ENCODE measurements at regions not wholly inside any gene's neighbourhood (a gene's known extent, or its start where the extent isn't known, plus 50 kb on each side); places are given as distances from the start of the nearest gene placed in this dataset.

DNA sequence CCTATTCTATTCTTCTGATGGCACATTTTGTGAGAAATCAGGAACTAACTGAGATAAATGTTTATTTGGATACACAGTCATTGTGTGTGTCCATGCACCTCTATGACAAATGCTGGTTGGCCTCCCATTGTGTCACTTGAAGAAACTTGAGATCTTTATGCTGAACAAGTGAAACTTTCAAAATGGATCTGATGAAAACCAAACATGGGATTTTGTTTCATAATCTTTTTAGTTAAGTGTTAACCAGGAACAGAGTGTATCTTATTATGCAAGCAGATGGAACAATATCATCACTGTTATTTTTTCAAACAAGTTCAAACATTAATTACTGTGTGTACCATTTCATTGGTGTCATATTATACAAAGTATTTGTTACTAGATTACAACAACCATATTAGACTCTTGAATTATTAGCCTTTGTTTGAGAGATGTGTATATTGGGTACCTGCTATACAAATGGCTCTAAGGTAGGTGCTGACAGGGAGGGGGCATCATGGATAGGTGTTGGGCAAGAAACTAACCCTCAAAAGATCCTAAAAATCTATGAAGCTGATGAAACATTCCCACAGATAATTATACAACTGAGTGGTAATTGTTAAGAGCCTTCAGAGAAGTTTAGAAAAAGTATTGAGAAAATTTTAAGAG, 159.8 kb downstream of the PALM2AKAP2 start:
- TF ChIP-seq SMC3 (IDR thresholded peaks at IDR 0.05; ENCODE audit: low read depth, low read length) (no peak), MAZ (IDR thresholded peaks at IDR 0.05; ENCODE audit: borderline replicate concordance, low read depth, low read length) (no peak), NFE2L2 (IDR thresholded peaks at IDR 0.05; ENCODE audit: low read depth, low read length) (no peak)
- ATAC-seq (ENCODE audit: low read depth): no peak
- ChIA-PET CTCF (no interaction called here), POLR2A (ENCODE audit: unreplicated experiment) (no interaction called here)
- no peak overlapping the region for H3K56ac ChIP-seq (ENCODE audit: extremely low read depth, insufficient read depth, low read length)
- DNase-seq: no peak
- H2BK5ac ChIP-seq (ENCODE audit: low read depth, low read length, poor library complexity, severe bottlenecking): no peak overlapping the region
- no peak overlapping the region for H2AFZ ChIP-seq (replicated peaks; ENCODE audit: low read length, poor library complexity)
- H4K91ac ChIP-seq (ENCODE audit: insufficient read depth, low read depth, low read length): no peak overlapping the region
- intact Hi-C loops (cut with micrococcal nuclease) (no loop called here), dilution Hi-C loops (cut with HindIII; ENCODE audit: low sequenced_read_pairs, unreplicated experiment) (no loop called here), in situ Hi-C loops (cut with MboI; ENCODE audit: low sequenced_read_pairs) (no loop called here)
- H3K36me3 ChIP-seq (ENCODE audit: control insufficient read depth, insufficient read depth, low read length): peaks cover 2% of the 10 kb centered on the region; the same call in 1 of the 2 replicates
- H3K9me1 ChIP-seq (ENCODE audit: insufficient read depth, low read length): peaks cover 6% of the 10 kb centered on the region; the same call in 1 of the 2 replicates
- no peak overlapping the region for H2AK9ac ChIP-seq (replicated peaks; ENCODE audit: low read depth, low read length, poor library complexity)
- no peak overlapping the region for H3K14ac ChIP-seq (replicated peaks; ENCODE audit: low read depth, low read length)
- H3K18ac ChIP-seq (ENCODE audit: low read depth, low read length): no peak overlapping the region
- H3K9ac ChIP-seq (ENCODE audit: low read depth, low read length): no peak overlapping the region
- H2BK15ac ChIP-seq (ENCODE audit: low read depth, low read length): no peak overlapping the region
- BruUV-seq (replicated peaks): no TSS peak
- peaks cover 11 to 18% of the 10 kb centered on the region in 2 experiments for H3K79me1 ChIP-seq (ENCODE audit: low read depth in 1 of 2, low read length in 2 of 2)
- H2AK5ac ChIP-seq (ENCODE audit: low read depth, low read length): no peak overlapping the region
- H3K4me3 ChIP-seq (ENCODE audit: insufficient read depth, low read depth, low read length): no peak overlapping the region
- no peak overlapping the region for H3K4ac ChIP-seq (ENCODE audit: low read depth, low read length)
- H4K5ac ChIP-seq (ENCODE audit: low read depth, low read length): no peak overlapping the region
- H3K27ac ChIP-seq (ENCODE audit: insufficient read depth, low read length): no peak overlapping the region
- H3K9me3 ChIP-seq (ENCODE audit: control insufficient read depth, insufficient read depth, low read length): no peaks in the 10 kb centered on the region
- no peak overlapping the region for H3K23ac ChIP-seq (ENCODE audit: low read depth, low read length)
- no peak overlapping the region for H3K4me2 ChIP-seq (ENCODE audit: low read depth, low read length)
- no peaks in the 10 kb centered on the region for H4K20me1 ChIP-seq (ENCODE audit: insufficient read depth, low read length)
- no peak overlapping the region for H2BK120ac ChIP-seq (ENCODE audit: low read depth, low read length)
- no peak overlapping the region for H2BK20ac ChIP-seq (ENCODE audit: low read depth, low read length)
- no peak overlapping the region for H4K8ac ChIP-seq (ENCODE audit: low read depth in 2 of 2, low read length in 2 of 2)
- H3K27me3 ChIP-seq (ENCODE audit: control insufficient read depth, insufficient read depth, low read length): no peaks in the 10 kb centered on the region
- peaks cover 2% of the 10 kb centered on the region; the same call in 1 of the 2 replicates for H3K4me1 ChIP-seq (ENCODE audit: control insufficient read depth, insufficient read depth, low read length)

Data from IMR-90 (cell line).